ENCODE measurements at regions not wholly inside any gene's neighbourhood (a gene's known extent, or its start where the extent isn't known, plus 50 kb on each side); places are given as distances from the start of the nearest gene placed in this dataset.

DNA sequence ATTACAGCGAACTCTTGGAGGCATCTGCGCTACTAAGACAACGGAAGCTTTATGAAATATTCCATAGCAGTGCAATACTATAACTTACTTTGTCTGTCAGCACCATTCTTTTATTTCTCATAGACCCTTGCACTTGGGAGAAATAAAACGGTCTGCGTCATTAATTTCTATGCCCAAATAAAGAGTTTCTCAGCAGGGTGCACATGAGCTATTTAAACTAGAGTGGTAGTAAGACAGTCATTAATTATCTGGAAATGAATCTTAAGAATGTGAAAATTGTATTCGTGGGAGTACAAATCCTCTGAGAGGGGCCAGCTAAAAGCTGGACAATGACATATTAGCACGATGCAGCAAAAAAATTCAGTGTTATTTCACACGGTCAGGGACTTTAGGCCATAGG lies 903.4 kb upstream of the FOXG1 start:
- TF ChIP-seq, protein P1, sequence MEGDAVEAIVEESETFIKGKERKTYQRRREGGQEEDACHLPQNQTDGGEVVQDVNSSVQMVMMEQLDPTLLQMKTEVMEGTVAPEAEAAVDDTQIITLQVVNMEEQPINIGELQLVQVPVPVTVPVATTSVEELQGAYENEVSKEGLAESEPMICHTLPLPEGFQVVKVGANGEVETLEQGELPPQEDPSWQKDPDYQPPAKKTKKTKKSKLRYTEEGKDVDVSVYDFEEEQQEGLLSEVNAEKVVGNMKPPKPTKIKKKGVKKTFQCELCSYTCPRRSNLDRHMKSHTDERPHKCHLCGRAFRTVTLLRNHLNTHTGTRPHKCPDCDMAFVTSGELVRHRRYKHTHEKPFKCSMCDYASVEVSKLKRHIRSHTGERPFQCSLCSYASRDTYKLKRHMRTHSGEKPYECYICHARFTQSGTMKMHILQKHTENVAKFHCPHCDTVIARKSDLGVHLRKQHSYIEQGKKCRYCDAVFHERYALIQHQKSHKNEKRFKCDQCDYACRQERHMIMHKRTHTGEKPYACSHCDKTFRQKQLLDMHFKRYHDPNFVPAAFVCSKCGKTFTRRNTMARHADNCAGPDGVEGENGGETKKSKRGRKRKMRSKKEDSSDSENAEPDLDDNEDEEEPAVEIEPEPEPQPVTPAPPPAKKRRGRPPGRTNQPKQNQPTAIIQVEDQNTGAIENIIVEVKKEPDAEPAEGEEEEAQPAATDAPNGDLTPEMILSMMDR (IDR thresholded peaks at IDR 0.05), result no peak
- no peak for TF ChIP-seq POLR2A (IDR thresholded peaks at IDR 0.05)

All from heart left ventricle (tissue), 13 donors.